H9 (cell line): ENCODE measurements at regions not wholly inside any gene's neighbourhood (a gene's known extent, or its start where the extent isn't known, plus 50 kb on each side); places are given as distances from the start of the nearest gene placed in this dataset.

Source experiments
- DNase-seq: peaks from one replicate; pipeline ENCODE4 v3.0.0-alpha.2; 2017
- H2AFZ ChIP-seq: one replicate; pipeline ENCODE4 v1.6.1; 2013; ENCODE audit warnings: mild to moderate bottlenecking, low read length, control low read depth, moderate library complexity
- H2AK5ac ChIP-seq: 2 replicates; pipeline ENCODE4 v1.6.1; 2013; ENCODE audit warnings: low read length, control low read depth, mixed read lengths; ENCODE audit not compliant: insufficient read length
- H2BK120ac ChIP-seq: one replicate; pipeline ENCODE4 v1.6.1; 2013; ENCODE audit warnings: low read depth, mild to moderate bottlenecking, low read length, control low read depth, inconsistent platforms; ENCODE audit not compliant: poor library complexity, severe bottlenecking
- H2BK12ac ChIP-seq: 2 replicates; pipeline ENCODE4 v1.6.1; 2013; ENCODE audit warnings: low read length, control low read depth, mixed read lengths, low read depth; ENCODE audit not compliant: insufficient read length
- H2BK15ac ChIP-seq: 2 replicates; pipeline ENCODE4 v1.6.1; 2013; ENCODE audit warnings: low read depth, low read length, control low read depth
- H2BK20ac ChIP-seq: one replicate; pipeline ENCODE4 v1.6.1; 2013; ENCODE audit warnings: low read depth, mild to moderate bottlenecking, low read length, control low read depth, inconsistent platforms; ENCODE audit not compliant: poor library complexity, severe bottlenecking
- H2BK5ac ChIP-seq: 2 replicates; pipeline ENCODE4 v1.6.1; 2013; ENCODE audit warnings: low read length, control low read depth, mixed read lengths; ENCODE audit not compliant: insufficient read length
- H3K14ac ChIP-seq: 2 replicates; pipeline ENCODE4 v1.6.1; 2013; ENCODE audit warnings: low read length, control low read depth; ENCODE audit not compliant: insufficient read depth
- H3K18ac ChIP-seq: 2 replicates; pipeline ENCODE4 v1.6.1; 2013; ENCODE audit warnings: low read depth, mild to moderate bottlenecking, mixed read lengths, low read length, control low read depth; ENCODE audit not compliant: insufficient read length
- H3K23ac ChIP-seq: 2 replicates; pipeline ENCODE4 v1.6.1; 2013; ENCODE audit warnings: low read length, control low read depth, mixed read lengths, low read depth; ENCODE audit not compliant: insufficient read length
- H3K23me2 ChIP-seq: 2 replicates; pipeline ENCODE4 v1.6.1; 2013; ENCODE audit warnings: low read depth, mild to moderate bottlenecking, mixed read lengths, low read length, control low read depth; ENCODE audit not compliant: insufficient read length, poor library complexity, severe bottlenecking
- H3K27ac ChIP-seq: 2 replicates; pipeline ENCODE4 v1.5.1; 2013; ENCODE audit warnings: low read length, control low read depth, mixed read lengths, low read depth; ENCODE audit not compliant: insufficient read length
- H3K27me3 ChIP-seq: 2 replicates; pipeline ENCODE4 v1.6.1; 2013; ENCODE audit warnings: low read length, control low read depth, inconsistent platforms; ENCODE audit not compliant: insufficient read depth
- H3K4ac ChIP-seq: 2 replicates; pipeline ENCODE4 v1.6.1; 2013; ENCODE audit warnings: low read depth, mild to moderate bottlenecking, control low read depth, inconsistent platforms, low read length, moderate library complexity
- H3K4me1 ChIP-seq: 2 replicates; pipeline ENCODE4 v1.6.1; 2013; ENCODE audit warnings: low read length, control low read depth, inconsistent platforms; ENCODE audit not compliant: insufficient read depth
- H3K4me2 ChIP-seq: 2 replicates; pipeline ENCODE4 v1.6.1; 2013; ENCODE audit warnings: low read length, control low read depth, mixed read lengths; ENCODE audit not compliant: insufficient read length, insufficient read depth
- H3K56ac ChIP-seq: 2 replicates; pipeline ENCODE4 v1.6.1; 2013; ENCODE audit warnings: low read depth, mild to moderate bottlenecking, mixed read lengths, low read length, control low read depth; ENCODE audit not compliant: insufficient read length
- H3K79me1 ChIP-seq: 2 replicates; pipeline ENCODE4 v1.6.1; 2013; ENCODE audit warnings: low read depth, mild to moderate bottlenecking, moderate library complexity, low read length, control low read depth, inconsistent platforms; ENCODE audit not compliant: insufficient read depth, poor library complexity, severe bottlenecking
- H3K79me2 ChIP-seq: 2 replicates; pipeline ENCODE4 v1.6.1; 2013; ENCODE audit warnings: low read length, control low read depth, inconsistent platforms; ENCODE audit not compliant: insufficient read depth
- H3K9ac ChIP-seq: 2 replicates; pipeline ENCODE4 v1.6.1; 2013; ENCODE audit warnings: low read length, control low read depth, mixed read lengths; ENCODE audit not compliant: insufficient read length; ENCODE audit errors: extremely low read depth
- H3K9me3 ChIP-seq: one replicate; pipeline ENCODE4 v1.6.1; 2013; ENCODE audit warnings: low read depth, low read length, inconsistent platforms; ENCODE audit not compliant: control insufficient read depth
- H3T11ph ChIP-seq: one replicate; pipeline ENCODE4 v1.6.1; 2013; ENCODE audit warnings: mild to moderate bottlenecking, low read length, control low read depth, inconsistent platforms
- H4K20me1 ChIP-seq: one replicate; pipeline ENCODE4 v1.6.1; 2013; ENCODE audit not compliant: control insufficient read depth, insufficient read length, insufficient read depth
- H4K5ac ChIP-seq: 2 replicates; pipeline ENCODE4 v1.6.1; 2013; ENCODE audit warnings: low read depth, mild to moderate bottlenecking, mixed read lengths, low read length, control low read depth; ENCODE audit not compliant: insufficient read length
- H4K8ac ChIP-seq: replicated peaks from 2 replicates; pipeline ENCODE4 v1.6.1; 2013; ENCODE audit warnings: low read length, control low read depth, mixed read lengths, low read depth; ENCODE audit not compliant: insufficient read length
- H4K91ac ChIP-seq: 2 replicates; pipeline ENCODE4 v1.6.1; 2013; ENCODE audit warnings: low read depth, mild to moderate bottlenecking, moderate library complexity, mixed read lengths, low read length, control low read depth; ENCODE audit not compliant: insufficient read length
- H3K27ac Mint-ChIP-seq, 3 experiments: 2 replicates in 2 of 3; 3 replicates in 1 of 3; pipeline ENCODE4 v1.8.0; 2020 to 2021; ENCODE audit warnings: mixed read lengths in 3 of 3, mild to moderate bottlenecking in 1 of 3, moderate library complexity in 1 of 3
- H3K27me3 Mint-ChIP-seq: 2 replicates; pipeline ENCODE4 v1.8.0; 2021; ENCODE audit warnings: low read depth, mild to moderate bottlenecking, moderate library complexity, mixed read lengths
- H3K36me3 Mint-ChIP-seq, 3 experiments: 2 replicates in 2 of 3; 3 replicates in 1 of 3; pipeline ENCODE4 v1.8.0; 2020 to 2021; ENCODE audit warnings: low read depth in 3 of 3, mixed read lengths in 3 of 3; ENCODE audit not compliant: insufficient read depth in 1 of 3
- H3K4me1 Mint-ChIP-seq, 2 experiments: 2 replicates each; pipeline ENCODE4 v1.8.0; 2020; ENCODE audit warnings: mixed read lengths in 2 of 2
- H3K4me3 Mint-ChIP-seq, 2 experiments: 2 replicates in 1 of 2; 3 replicates in 1 of 2; pipeline ENCODE4 v1.8.0; 2020 to 2021; ENCODE audit warnings: mild to moderate bottlenecking in 2 of 2, mixed read lengths in 2 of 2, moderate library complexity in 1 of 2
- H3K9me3 Mint-ChIP-seq, 2 experiments: 2 replicates in 1 of 2; 3 replicates in 1 of 2; pipeline ENCODE4 v1.8.0; 2020; ENCODE audit warnings: mild to moderate bottlenecking in 2 of 2, mixed read lengths in 2 of 2, moderate library complexity in 1 of 2
- CTCF ChIP-seq: fragments of 200-600 bp; sonication (generic); conservative IDR thresholded peaks from 3 replicates; pipeline ENCODE4 v1.8.0; 2021; ENCODE audit warnings: antibody characterized with exemption, mild to moderate bottlenecking
- WGBS: extraction: QIAGEN DNeasy Blood & Tissue Kit; methylation state at CpG from one replicate; pipeline ENCODE4 v1.1.7; 2013; ENCODE audit warnings: missing lambda C conversion rate, low lambda C conversion rate, mixed read lengths; ENCODE audit not compliant: insufficient read length; ENCODE audit errors: extremely low coverage; 5-methylcytosine and 5-hydroxymethylcytosine counted together

- H3K79me1 ChIP-seq = no peaks in the 10 kb centered on the region
- no peak overlapping the region for H2BK20ac ChIP-seq
- H3K9me3 ChIP-seq = no peaks in the 10 kb centered on the region
- no peaks in the 10 kb centered on the region for H3K27me3 ChIP-seq
- no peak overlapping the region for H2AFZ ChIP-seq
- H3K18ac ChIP-seq = no peak overlapping the region
- H3K4me3 Mint-ChIP-seq = no peak overlapping the region; a peak in 1 of 5 replicates
- no peak overlapping the region; the same call in 1 of the 2 replicates for H3K14ac ChIP-seq
- DNase-seq = peak; percentile 20
- no peak overlapping the region for H3K23ac ChIP-seq
- no CpG with 5 or more reads among the region's 24 CpGs for WGBS
- no peak overlapping the region for H3K4me2 ChIP-seq
- no peaks in the 10 kb centered on the region for H3K4me1 Mint-ChIP-seq
- no peak for TF ChIP-seq CTCF
- no peak overlapping the region for H3K56ac ChIP-seq
- no peak overlapping the region for H3K9ac ChIP-seq
- peaks cover 0 to 2% of the 10 kb centered on the region in 2 experiments; a peak in 3 of 5 replicates for H3K9me3 Mint-ChIP-seq
- H3K79me2 ChIP-seq = no peaks in the 10 kb centered on the region
- no peak overlapping the region for H3K4ac ChIP-seq
- no peak overlapping the region for H2BK5ac ChIP-seq
- peaks cover 5% of the 10 kb centered on the region for H3K27me3 Mint-ChIP-seq
- H3K4me1 ChIP-seq = no peaks in the 10 kb centered on the region
- H3K23me2 ChIP-seq = no peaks in the 10 kb centered on the region
- H2AK5ac ChIP-seq = no peak overlapping the region
- H2BK15ac ChIP-seq = no peak overlapping the region
- no peak overlapping the region for H3T11ph ChIP-seq
- H2BK12ac ChIP-seq = no peak overlapping the region
- peaks cover 2% of the 10 kb centered on the region for H4K20me1 ChIP-seq
- no peak overlapping the region for H3K27ac Mint-ChIP-seq
- no peak overlapping the region for H4K5ac ChIP-seq
- H3K27ac ChIP-seq = no peak overlapping the region
- H3K36me3 Mint-ChIP-seq = no peaks in the 10 kb centered on the region
- H2BK120ac ChIP-seq = no peak overlapping the region
- no peak overlapping the region for H4K91ac ChIP-seq
- H4K8ac ChIP-seq = no peak overlapping the region
Measured at GRCh38 chr7:73976761-73977618, 51.0 kb upstream of the ELN start.
